DOHH2 (cell line): ENCODE measurements at regions not wholly inside any gene's neighbourhood (a gene's known extent, or its start where the extent isn't known, plus 50 kb on each side); places are given as distances from the start of the nearest gene placed in this dataset.

Experiments used
- EZH2phosphoT487 ChIP-seq: fragments of 200-600 bp; sonication (generic); IDR thresholded peaks from 2 replicates; pipeline ENCODE4 v1.6.1; 2017; ENCODE audit warnings: borderline replicate concordance, mild to moderate bottlenecking, antibody characterized with exemption, low read length, moderate library complexity, mixed read lengths
- TF ChIP-seq, protein P1 (sequence below): fragments of 200-600 bp; sonication (generic); IDR thresholded peaks from one replicate; pipeline ENCODE4 v1.5.1; 2014; ENCODE audit warnings: antibody characterized with exemption, mild to moderate bottlenecking, low read depth, low read length; ENCODE audit not compliant: poor library complexity, severe bottlenecking

DNA sequence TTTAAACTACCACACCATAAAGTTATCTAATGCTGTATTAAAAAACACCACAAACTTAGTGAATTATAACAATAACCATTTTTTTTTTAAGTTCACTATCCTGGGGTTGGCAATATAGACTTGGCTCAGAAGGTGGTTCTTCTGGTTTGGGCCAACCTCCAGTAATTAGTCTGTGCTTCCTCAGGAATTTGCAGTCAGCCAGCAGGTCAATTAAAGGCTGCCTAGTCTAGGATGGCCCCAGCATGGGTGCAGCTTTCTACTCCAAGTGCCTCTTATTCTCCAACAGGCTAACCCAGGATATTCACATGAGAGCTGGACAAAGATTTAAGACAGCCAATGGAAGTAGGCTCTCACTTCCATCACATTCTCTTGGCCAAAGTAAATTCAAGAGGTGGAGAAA lies 379.1 kb upstream of the FIGN start:
- TF ChIP-seq, protein P1, sequence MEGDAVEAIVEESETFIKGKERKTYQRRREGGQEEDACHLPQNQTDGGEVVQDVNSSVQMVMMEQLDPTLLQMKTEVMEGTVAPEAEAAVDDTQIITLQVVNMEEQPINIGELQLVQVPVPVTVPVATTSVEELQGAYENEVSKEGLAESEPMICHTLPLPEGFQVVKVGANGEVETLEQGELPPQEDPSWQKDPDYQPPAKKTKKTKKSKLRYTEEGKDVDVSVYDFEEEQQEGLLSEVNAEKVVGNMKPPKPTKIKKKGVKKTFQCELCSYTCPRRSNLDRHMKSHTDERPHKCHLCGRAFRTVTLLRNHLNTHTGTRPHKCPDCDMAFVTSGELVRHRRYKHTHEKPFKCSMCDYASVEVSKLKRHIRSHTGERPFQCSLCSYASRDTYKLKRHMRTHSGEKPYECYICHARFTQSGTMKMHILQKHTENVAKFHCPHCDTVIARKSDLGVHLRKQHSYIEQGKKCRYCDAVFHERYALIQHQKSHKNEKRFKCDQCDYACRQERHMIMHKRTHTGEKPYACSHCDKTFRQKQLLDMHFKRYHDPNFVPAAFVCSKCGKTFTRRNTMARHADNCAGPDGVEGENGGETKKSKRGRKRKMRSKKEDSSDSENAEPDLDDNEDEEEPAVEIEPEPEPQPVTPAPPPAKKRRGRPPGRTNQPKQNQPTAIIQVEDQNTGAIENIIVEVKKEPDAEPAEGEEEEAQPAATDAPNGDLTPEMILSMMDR = no peak
- TF ChIP-seq EZH2phosphoT487 = no peak
